Stimulated activated CD4-positive, alpha-beta T cell treated with anti-CD3 and anti-CD28 coated beads, Interleukin-4, amount 100 ng/mL, for 4 hours (primary cell): ENCODE measurements at regions not wholly inside any gene's neighbourhood (a gene's known extent, or its start where the extent isn't known, plus 50 kb on each side); places are given as distances from the start of the nearest gene placed in this dataset.

Experiments
- DNase-seq, 2 experiments: peaks; one replicate each; pipeline ENCODE4 v3.0.0-alpha.2; 2020

GRCh38 chr11:103625624-103625965 is 410.8 kb upstream of the DDI1 start:
- no peak for DNase-seq

GRCh38 chr11:103628121-103628520 is 408.3 kb upstream of the DDI1 start:
- DNase-seq: no peak

GRCh38 chr11:103631841-103632240 is 404.6 kb upstream of the DDI1 start:
- no peak for DNase-seq

GRCh38 chr11:103633068-103633788 is 403.2 kb upstream of the DDI1 start:
- DNase-seq: no peak

- no peak for DNase-seq
Measured at GRCh38 chr11:103633819-103634590, 402.4 kb upstream of the DDI1 start.

GRCh38 chr11:103636232-103636631 is 400.2 kb upstream of the DDI1 start:
- no peak for DNase-seq

GRCh38 chr11:103637295-103637694 is 399.1 kb upstream of the DDI1 start:
- DNase-seq: no peak

GRCh38 chr11:103637831-103638230 is 398.6 kb upstream of the DDI1 start:
- no peak for DNase-seq

- no peak for DNase-seq
Measured at GRCh38 chr11:103644676-103645075, 391.8 kb upstream of the DDI1 start.

- DNase-seq: no peak
Measured at GRCh38 chr11:103648054-103648453, 388.4 kb upstream of the DDI1 start.

GRCh38 chr11:103648670-103649400 is 387.6 kb upstream of the DDI1 start:
- DNase-seq: no peak

- no peak for DNase-seq
Measured at GRCh38 chr11:103649401-103649895, 387.0 kb upstream of the DDI1 start.

GRCh38 chr11:103650330-103650729 is 386.1 kb upstream of the DDI1 start:
- DNase-seq: no peak

- DNase-seq: no peak
Measured at GRCh38 chr11:103651341-103651998, 385.0 kb upstream of the DDI1 start.

- DNase-seq: no peak
Measured at GRCh38 chr11:103652013-103652412, 384.4 kb upstream of the DDI1 start.

- DNase-seq: no peak
Measured at GRCh38 chr11:103656382-103656781, 380.1 kb upstream of the DDI1 start.

- no peak for DNase-seq
Measured at GRCh38 chr11:103659206-103659618, 377.2 kb upstream of the DDI1 start.

GRCh38 chr11:103659743-103660142 is 376.7 kb upstream of the DDI1 start:
- DNase-seq: no peak

- DNase-seq: no peak
Measured at GRCh38 chr11:103661185-103661584, 375.3 kb upstream of the DDI1 start.

GRCh38 chr11:103661991-103662390 is 374.4 kb upstream of the DDI1 start:
- DNase-seq: no peak

GRCh38 chr11:103662880-103663279 is 373.6 kb upstream of the DDI1 start:
- DNase-seq: no peak

- DNase-seq: no peak
Measured at GRCh38 chr11:103668859-103669258, 367.6 kb upstream of the DDI1 start.

GRCh38 chr11:103671143-103671651 is 365.2 kb upstream of the DDI1 start:
- DNase-seq: no peak
